Heart right ventricle (tissue), 16 donors: ENCODE measurements at regions not wholly inside any gene's neighbourhood (a gene's known extent, or its start where the extent isn't known, plus 50 kb on each side); places are given as distances from the start of the nearest gene placed in this dataset.
A peak's percentile ranks its signal among the peaks of the same experiment; 100 is the strongest.

ENCODE experiments used
- ATAC-seq, 8 donors: fragments of 200-7000 bp; cut with Tn5 transposase; one replicate each; pipeline ENCODE4 v1.9.1; 2020; ENCODE audit warnings: mild to moderate bottlenecking in 8 of 8, moderate library complexity in 8 of 8, moderate number of reproducible peaks in 1 of 8
- DNase-seq, 2 donors: peaks; one replicate each; pipeline ENCODE4 v3.0.0-alpha.2; 2020
- H3K27ac ChIP-seq, 10 donors: fragments of 200-600 bp; sonication (generic) in 2 of 10; one replicate each; pipeline versions ENCODE4 v1.5.0 to v1.8.0; 2020 to 2022; ENCODE audit warnings: mild to moderate bottlenecking in 3 of 10
- H3K27me3 ChIP-seq, 7 donors: fragments of 200-600 bp; one replicate each; pipeline ENCODE4 v1.8.0; 2021 to 2022; ENCODE audit warnings: mild to moderate bottlenecking in 2 of 7
- H3K36me3 ChIP-seq, 9 donors: fragments of 200-600 bp; sonication (generic) in 1 of 9; one replicate each; pipeline versions ENCODE4 v1.5.0 to v1.8.0; 2020 to 2022; ENCODE audit warnings: mild to moderate bottlenecking in 2 of 9
- H3K4me1 ChIP-seq, 9 donors: fragments of 200-600 bp; sonication (generic) in 1 of 9; one replicate each; pipeline versions ENCODE4 v1.5.0 to v1.8.0; 2020 to 2022; ENCODE audit warnings: mild to moderate bottlenecking in 4 of 9
- H3K4me3 ChIP-seq, 10 donors: fragments of 200-600 bp; sonication (generic) in 2 of 10; one replicate each; pipeline versions ENCODE4 v1.5.0 to v1.8.0; 2020 to 2022; ENCODE audit warnings: mild to moderate bottlenecking in 7 of 10, moderate library complexity in 2 of 10
- H3K9me3 ChIP-seq, 11 donors: fragments of 200-600 bp in 10 of 11; sonication (generic) in 2 of 11; one replicate each; pipeline versions ENCODE4 v1.5.0 to v1.8.0; 2013 to 2022; ENCODE audit warnings: mild to moderate bottlenecking in 2 of 11, control low read depth in 1 of 11, moderate library complexity in 1 of 11
- WGBS, 2 donors: extraction: QIAGEN DNeasy Blood & Tissue Kit; methylation state at CpG; one replicate each; pipeline ENCODE4 v1.1.7; 2013; ENCODE audit warnings: inconsistent platforms in 1 of 2; 5-methylcytosine and 5-hydroxymethylcytosine counted together
- intact Hi-C, 10 donors: fragments of 100-400 bp; cut with DNase I; formaldehyde crosslinking; loops; one replicate each; pipeline versions ENCODE4 v1.11.1 to v1.14.2; 2022
- TF ChIP-seq, protein P1 (sequence below), 9 donors: fragments of 200-600 bp; sonication (generic) in 2 of 9; IDR thresholded peaks; one replicate each; pipeline versions ENCODE4 v1.5.0 to v1.8.0; 2021 to 2022; ENCODE audit warnings: antibody characterized with exemption in 9 of 9, mild to moderate bottlenecking in 5 of 9, moderate library complexity in 1 of 9
- donor health status: Arrhythmogenic right ventricular cardiomyopathy.
- donor health status: ischemic (EF 13 %, LVEDD 7.1; RV severe dilation, severe dysfunction).
- donor health status: healthy with polysubstance abuse.
- donor health status: DM: no; HTN: yes; CAD: no.
- donor health status: DM: no; HTN: no; CAD: no.
- donor health status: ischemic (EF 25% LVEDD 6.9; RV normal size, moderate dysfunction).
- donor health status: ischemic (EF 25% LVEDD 5.7; RV mildly dilated, moderate dysfunction).
- donor health status: healthy.
- donor health status: DM: yes; HTN: yes; CAD: no.
- donor health status: Ischemic cardiomyopathy.
- donor health status: ischemic (EF 35%, LVEDD 5.7; RV mildly dilated, moderate dysfunction).
- donor health status: nonischemic (EF 11% LVEDD 7.7; RV severe dilation, severe dysfunction).
- donor health status: DM: yes; HTN: yes; CAD: no.
- donor health status: PGD.
- donor health status: ischemic (EF 29% LVEDD 5.4; RV normal size, mild dysfunction).
- donor health status: nonischemic (EF 23%, LVEDD 6.1; RV moderate dilation, normal function).

DNA sequence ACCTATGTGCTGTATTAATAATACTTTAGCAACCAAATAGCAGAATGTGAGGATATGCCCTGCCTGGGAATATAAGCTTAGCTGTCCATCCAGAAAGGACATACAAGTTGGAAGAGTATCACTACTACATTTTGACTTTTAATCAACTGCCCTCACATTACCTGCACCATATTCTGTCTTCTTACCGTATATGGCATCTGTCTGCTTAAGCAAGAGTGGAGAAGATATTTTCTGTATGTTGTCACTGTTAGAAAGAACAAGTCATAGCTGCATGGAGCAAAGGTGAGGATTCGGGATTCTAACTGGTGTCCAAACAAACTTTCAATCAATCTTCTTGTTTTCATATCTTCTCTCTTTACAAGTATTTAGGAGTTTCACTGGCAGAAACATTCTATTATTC, 929.5 kb upstream of the ROBO1 start:
- no peak overlapping the region for H3K4me3 ChIP-seq
- 84 to 89% methylated on average over 2 of the region's 2 CpGs for WGBS, 2 donors
- DNase-seq (no peak), ATAC-seq (no peak)
- no peaks in the 10 kb centered on the region for H3K9me3 ChIP-seq
- TF ChIP-seq, protein P1, sequence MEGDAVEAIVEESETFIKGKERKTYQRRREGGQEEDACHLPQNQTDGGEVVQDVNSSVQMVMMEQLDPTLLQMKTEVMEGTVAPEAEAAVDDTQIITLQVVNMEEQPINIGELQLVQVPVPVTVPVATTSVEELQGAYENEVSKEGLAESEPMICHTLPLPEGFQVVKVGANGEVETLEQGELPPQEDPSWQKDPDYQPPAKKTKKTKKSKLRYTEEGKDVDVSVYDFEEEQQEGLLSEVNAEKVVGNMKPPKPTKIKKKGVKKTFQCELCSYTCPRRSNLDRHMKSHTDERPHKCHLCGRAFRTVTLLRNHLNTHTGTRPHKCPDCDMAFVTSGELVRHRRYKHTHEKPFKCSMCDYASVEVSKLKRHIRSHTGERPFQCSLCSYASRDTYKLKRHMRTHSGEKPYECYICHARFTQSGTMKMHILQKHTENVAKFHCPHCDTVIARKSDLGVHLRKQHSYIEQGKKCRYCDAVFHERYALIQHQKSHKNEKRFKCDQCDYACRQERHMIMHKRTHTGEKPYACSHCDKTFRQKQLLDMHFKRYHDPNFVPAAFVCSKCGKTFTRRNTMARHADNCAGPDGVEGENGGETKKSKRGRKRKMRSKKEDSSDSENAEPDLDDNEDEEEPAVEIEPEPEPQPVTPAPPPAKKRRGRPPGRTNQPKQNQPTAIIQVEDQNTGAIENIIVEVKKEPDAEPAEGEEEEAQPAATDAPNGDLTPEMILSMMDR (IDR thresholded peaks at IDR 0.05) = no peak
- intact Hi-C loops = loop anchor here in 2 of 10 donors (10.0 kb wide), 2 partner anchors 1172 to 1182 kb away; no protein-coding TSS in a partner anchor
- no peaks in the 10 kb centered on the region for H3K27me3 ChIP-seq
- H3K36me3 ChIP-seq = no peaks in the 10 kb centered on the region
- H3K4me1 ChIP-seq = no peaks in the 10 kb centered on the region
- no peak overlapping the region for H3K27ac ChIP-seq

DNA sequence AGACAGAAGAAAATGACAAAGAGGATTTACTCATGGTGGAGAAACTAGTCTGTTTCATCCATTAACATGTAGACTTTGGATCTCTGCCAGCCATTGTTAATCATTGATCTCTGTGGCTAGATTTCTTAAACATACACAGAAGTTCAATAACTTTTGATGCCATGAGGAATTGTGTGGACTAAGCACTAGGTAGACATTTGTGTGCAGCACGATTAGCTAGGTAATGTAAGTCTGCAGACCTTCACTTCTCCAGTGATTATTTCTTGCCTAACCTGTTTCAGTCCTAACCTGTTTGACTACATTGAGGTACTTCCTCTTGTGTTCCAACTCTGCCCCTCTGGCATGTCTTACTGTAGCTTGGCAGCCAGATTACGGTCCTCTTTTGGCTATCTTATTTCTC, 928.5 kb upstream of the ROBO1 start:
- ATAC-seq = no peak
- H3K36me3 ChIP-seq = no peaks in the 10 kb centered on the region
- 50 to 66% methylated on average over 2 of the region's 2 CpGs for WGBS, 2 donors

DNA sequence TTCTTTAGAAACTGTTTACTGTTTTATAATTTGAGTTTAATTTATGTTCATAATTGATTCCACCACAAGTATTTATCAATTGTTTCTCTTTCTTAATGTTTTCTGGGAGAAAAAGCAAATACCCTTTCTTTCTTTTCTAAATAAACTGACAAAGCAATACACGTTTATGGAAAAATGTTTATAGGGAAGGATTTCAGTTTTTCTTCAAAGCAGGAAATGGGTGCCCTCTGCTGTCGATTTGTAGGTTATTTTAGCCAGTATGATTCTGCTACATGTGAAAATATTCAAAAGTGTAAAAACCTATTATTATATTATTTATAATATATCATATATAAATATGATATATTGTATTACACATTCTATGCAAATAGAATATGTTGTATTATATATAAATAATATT, 921.0 kb upstream of the ROBO1 start:
- intact Hi-C loops = loop anchor here in 5 of 10 donors (5.0 to 10.0 kb wide), 2 partner anchors 1164 to 1167 kb away; no protein-coding TSS in a partner anchor
- Histone ChIP-seq H3K9me3 (no peaks in the 10 kb centered on the region), H3K4me3 (no peak overlapping the region), H3K27me3 (no peaks in the 10 kb centered on the region), H3K36me3 (no peaks in the 10 kb centered on the region), H3K4me1 (no peaks in the 10 kb centered on the region), H3K27ac (no peak overlapping the region)
- DNase-seq (no peak), ATAC-seq (no peak)
- WGBS, 2 donors = 5 to 8% methylated on average over 2 of the region's 2 CpGs
- TF ChIP-seq, protein P1 (IDR thresholded peaks at IDR 0.05) = peak in 5 of 9 donors; percentile 15 to 46 (median 17)

More for the DNA sequence above, 928.5 kb upstream of the ROBO1 start:
- no peak overlapping the region for H3K4me3 ChIP-seq
- TF ChIP-seq, protein P1 (IDR thresholded peaks at IDR 0.05) = no peak
- intact Hi-C loops = loop anchor here in 2 of 10 donors (10.0 kb wide), 2 partner anchors 1171 to 1181 kb away; no protein-coding TSS in a partner anchor
- H3K27me3 ChIP-seq = no peaks in the 10 kb centered on the region
- DNase-seq = no peak
- H3K9me3 ChIP-seq = no peaks in the 10 kb centered on the region
- no peak overlapping the region for H3K27ac ChIP-seq
- no peaks in the 10 kb centered on the region for H3K4me1 ChIP-seq

DNA sequence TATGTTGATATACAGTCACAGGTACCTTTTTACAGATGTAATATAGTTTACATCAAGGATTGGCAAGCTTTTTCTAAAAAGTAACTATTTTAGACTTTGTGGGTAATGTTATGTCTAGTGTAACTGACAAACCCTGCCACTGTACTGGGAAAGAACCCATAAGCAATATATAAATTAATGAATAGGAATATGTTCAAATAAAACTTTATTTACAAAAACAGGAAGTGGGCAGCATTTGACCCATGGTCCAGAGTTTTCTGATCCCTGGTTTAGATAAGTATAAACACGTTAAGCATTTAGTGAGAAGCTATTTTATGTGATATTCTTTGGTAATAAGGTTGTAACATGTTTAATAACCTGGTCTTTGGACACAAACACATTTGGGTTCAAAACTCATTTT, 915.2 kb upstream of the ROBO1 start:
- 60 to 64% methylated on average over 1 of the region's 1 CpG for WGBS, 2 donors
- Histone ChIP-seq H3K27me3 (no peaks in the 10 kb centered on the region), H3K4me3 (no peak overlapping the region), H3K36me3 (no peaks in the 10 kb centered on the region), H3K9me3 (peaks cover 0 to 13% (median 0%) of the 10 kb centered on the region in 11 donors), H3K27ac (no peak overlapping the region), H3K4me1 (no peaks in the 10 kb centered on the region)
- TF ChIP-seq, protein P1 (IDR thresholded peaks at IDR 0.05) = no peak
- DNase-seq (no peak), ATAC-seq (no peak)
- intact Hi-C loops = loop anchor here in 3 of 10 donors (10.0 kb wide), 1 partner anchor 1158 kb away; no protein-coding TSS in a partner anchor
